IPS DF 19.7 (cell line): ENCODE measurements at regions not wholly inside any gene's neighbourhood (a gene's known extent, or its start where the extent isn't known, plus 50 kb on each side); places are given as distances from the start of the nearest gene placed in this dataset.
"Not testable (repeated sequence)": the region's sequence is repeated elsewhere in the genome, so short reads cannot be mapped to it uniquely, and the experiment has no call there.

Source experiments
- DNase-seq: peaks from one replicate; pipeline ENCODE4 v3.0.0-alpha.2; 2013; ENCODE audit warnings: low read depth, low spot score

GRCh38 chr6:11326116-11326515, 93.6 kb upstream of the NEDD9 start:
- no peak for DNase-seq

- no peak for DNase-seq
Observed at GRCh38 chr6:11324453-11325015, 92.1 kb upstream of the NEDD9 start.

- no peak for DNase-seq
Observed at GRCh38 chr6:11323666-11324452, 91.4 kb upstream of the NEDD9 start.

GRCh38 chr6:11322252-11322885, 89.9 kb upstream of the NEDD9 start:
- no peak for DNase-seq

GRCh38 chr6:11320914-11321597, 88.6 kb upstream of the NEDD9 start:
- DNase-seq = no peak

GRCh38 chr6:11318835-11319813, 86.7 kb upstream of the NEDD9 start:
- DNase-seq = no peak

- DNase-seq = no peak
Observed at GRCh38 chr6:11317885-11318771, 85.7 kb upstream of the NEDD9 start.

GRCh38 chr6:11315743-11316437, 83.4 kb upstream of the NEDD9 start:
- DNase-seq = no peak

- no peak for DNase-seq
Observed at GRCh38 chr6:11313207-11313606, 80.7 kb upstream of the NEDD9 start.

GRCh38 chr6:11311970-11312369, 79.5 kb upstream of the NEDD9 start:
- no peak for DNase-seq

- DNase-seq = no peak
Observed at GRCh38 chr6:11309947-11310665, 77.6 kb upstream of the NEDD9 start.

GRCh38 chr6:11307226-11307625, 74.8 kb upstream of the NEDD9 start:
- no peak for DNase-seq

- no peak for DNase-seq
Observed at GRCh38 chr6:11304946-11305345, 72.5 kb upstream of the NEDD9 start.

GRCh38 chr6:11299876-11300428, 67.5 kb upstream of the NEDD9 start:
- not testable (repeated sequence) for DNase-seq

- not testable (repeated sequence) for DNase-seq
Observed at GRCh38 chr6:11299421-11299784, 66.9 kb upstream of the NEDD9 start.

- no peak for DNase-seq
Observed at GRCh38 chr6:11298651-11299420, 66.4 kb upstream of the NEDD9 start.

- DNase-seq = no peak
Observed at GRCh38 chr6:11297376-11297729, 64.9 kb upstream of the NEDD9 start.
